ENCODE measurements at regions not wholly inside any gene's neighbourhood (a gene's known extent, or its start where the extent isn't known, plus 50 kb on each side); places are given as distances from the start of the nearest gene placed in this dataset.

DNA sequence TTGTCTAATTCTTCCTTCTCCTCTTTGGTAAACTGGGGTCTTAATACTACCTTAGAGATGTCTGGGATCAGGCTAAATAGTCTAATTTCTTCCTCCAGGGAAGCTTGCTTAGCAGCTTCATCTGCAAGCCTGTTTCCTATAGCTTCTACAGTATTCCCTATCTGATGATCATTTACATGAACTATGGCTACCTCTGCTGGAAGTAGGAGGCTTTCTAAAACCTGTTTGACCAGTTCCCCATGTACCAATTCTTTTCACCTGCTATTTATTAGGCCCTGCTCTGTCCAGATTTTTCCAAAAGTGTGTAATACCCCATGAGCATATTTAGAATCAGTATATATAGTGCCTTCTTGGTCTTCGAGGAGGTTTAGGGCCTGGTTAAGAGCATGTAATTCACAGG, 619.8 kb downstream of the HINT1 start:
- ChIA-PET CTCF (no interaction called here), POLR2A (no interaction called here)
- H3K27ac Mint-ChIP-seq = no peak overlapping the region
- H3K4me3 Mint-ChIP-seq = no peak overlapping the region
- intact Hi-C loops (cut with micrococcal nuclease) = no loop called here
- H3K4me1 Mint-ChIP-seq (ENCODE audit: low read depth) = peaks cover 4% of the 10 kb centered on the region
- H3K9me3 Mint-ChIP-seq = peaks cover 14% of the 10 kb centered on the region
- no peak for ATAC-seq
- DNase-seq = no peak
- no peaks in the 10 kb centered on the region for H3K27me3 Mint-ChIP-seq
- TF ChIP-seq, protein P1, sequence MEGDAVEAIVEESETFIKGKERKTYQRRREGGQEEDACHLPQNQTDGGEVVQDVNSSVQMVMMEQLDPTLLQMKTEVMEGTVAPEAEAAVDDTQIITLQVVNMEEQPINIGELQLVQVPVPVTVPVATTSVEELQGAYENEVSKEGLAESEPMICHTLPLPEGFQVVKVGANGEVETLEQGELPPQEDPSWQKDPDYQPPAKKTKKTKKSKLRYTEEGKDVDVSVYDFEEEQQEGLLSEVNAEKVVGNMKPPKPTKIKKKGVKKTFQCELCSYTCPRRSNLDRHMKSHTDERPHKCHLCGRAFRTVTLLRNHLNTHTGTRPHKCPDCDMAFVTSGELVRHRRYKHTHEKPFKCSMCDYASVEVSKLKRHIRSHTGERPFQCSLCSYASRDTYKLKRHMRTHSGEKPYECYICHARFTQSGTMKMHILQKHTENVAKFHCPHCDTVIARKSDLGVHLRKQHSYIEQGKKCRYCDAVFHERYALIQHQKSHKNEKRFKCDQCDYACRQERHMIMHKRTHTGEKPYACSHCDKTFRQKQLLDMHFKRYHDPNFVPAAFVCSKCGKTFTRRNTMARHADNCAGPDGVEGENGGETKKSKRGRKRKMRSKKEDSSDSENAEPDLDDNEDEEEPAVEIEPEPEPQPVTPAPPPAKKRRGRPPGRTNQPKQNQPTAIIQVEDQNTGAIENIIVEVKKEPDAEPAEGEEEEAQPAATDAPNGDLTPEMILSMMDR (IDR thresholded peaks at IDR 0.05) = no peak
- H3K36me3 Mint-ChIP-seq (ENCODE audit: low read depth) = no peaks in the 10 kb centered on the region

DNA sequence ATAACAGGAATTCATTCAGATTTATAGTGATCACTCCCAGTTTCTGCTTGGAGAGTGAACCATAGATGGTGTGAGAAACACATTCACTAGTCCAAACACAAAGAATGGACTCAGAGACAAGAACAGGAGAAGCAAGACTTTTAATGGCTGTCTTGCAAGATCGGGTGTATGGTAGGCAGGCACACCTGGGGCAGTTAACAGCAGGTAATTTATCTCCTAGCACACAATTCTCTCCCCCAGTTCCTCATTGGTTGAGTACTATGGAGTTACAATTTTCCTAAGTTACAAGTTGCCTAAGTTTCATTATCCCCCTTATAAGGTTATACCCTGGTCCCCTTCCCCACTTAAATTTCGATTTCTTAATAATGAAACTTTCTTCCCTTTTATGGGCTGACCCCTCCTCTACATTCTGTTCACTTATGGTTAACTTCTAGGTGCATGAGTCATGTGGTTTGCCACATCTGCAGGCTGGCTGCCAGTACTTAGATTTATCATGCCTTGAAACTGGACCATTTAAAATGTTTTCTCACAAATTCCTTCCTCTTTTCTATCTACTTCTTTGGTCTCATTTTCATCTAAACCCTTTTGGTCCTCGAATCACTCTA, 623.3 kb downstream of the HINT1 start:
- peak; percentile 7 for DNase-seq
- CTCF ChIA-PET = no interaction called here
- H3K27ac Mint-ChIP-seq = no peak overlapping the region

DNA sequence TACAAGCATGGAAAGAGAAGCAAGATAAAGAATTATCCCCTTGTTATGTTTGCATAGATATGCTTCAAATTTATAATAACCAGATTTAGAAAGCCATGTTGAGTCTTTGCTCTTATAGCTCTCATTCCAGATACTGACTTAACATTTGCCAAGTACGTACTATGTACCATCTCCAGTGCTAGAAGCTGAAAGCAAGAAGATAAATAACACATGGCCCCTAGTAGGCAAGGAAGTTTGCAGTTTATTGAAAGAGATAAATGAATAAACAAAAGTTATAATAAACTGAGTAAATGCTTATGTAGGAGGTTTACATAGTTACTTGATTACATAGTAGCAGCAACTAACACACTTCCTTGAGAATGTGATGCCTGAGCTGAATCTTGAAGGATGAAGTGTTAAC, 628.4 kb downstream of the HINT1 start:
- no peak for DNase-seq
- Mint-ChIP-seq H3K27ac (no peak overlapping the region), H3K4me1 (ENCODE audit: low read depth) (no peaks in the 10 kb centered on the region), H3K9me3 (no peaks in the 10 kb centered on the region), H3K36me3 (ENCODE audit: low read depth) (no peaks in the 10 kb centered on the region), H3K27me3 (peaks cover 2% of the 10 kb centered on the region), H3K4me3 (no peak overlapping the region)
- intact Hi-C loops (cut with micrococcal nuclease) = no loop called here
- ChIA-PET POLR2A (no interaction called here), CTCF (no interaction called here)
- no peak for ATAC-seq
- TF ChIP-seq, protein P1 (IDR thresholded peaks at IDR 0.05) = no peak

More for the DNA sequence above, 623.3 kb downstream of the HINT1 start:
- H3K9me3 Mint-ChIP-seq = peaks cover 14% of the 10 kb centered on the region
- TF ChIP-seq, protein P1 (IDR thresholded peaks at IDR 0.05) = no peak
- ATAC-seq = no peak
- H3K27me3 Mint-ChIP-seq = no peaks in the 10 kb centered on the region
- H3K36me3 Mint-ChIP-seq (ENCODE audit: low read depth) = no peaks in the 10 kb centered on the region
- H3K4me3 Mint-ChIP-seq = no peak overlapping the region
- POLR2A ChIA-PET = no interaction called here
- intact Hi-C loops (cut with micrococcal nuclease) = no loop called here
- H3K4me1 Mint-ChIP-seq (ENCODE audit: low read depth) = peaks cover 4% of the 10 kb centered on the region

DNA sequence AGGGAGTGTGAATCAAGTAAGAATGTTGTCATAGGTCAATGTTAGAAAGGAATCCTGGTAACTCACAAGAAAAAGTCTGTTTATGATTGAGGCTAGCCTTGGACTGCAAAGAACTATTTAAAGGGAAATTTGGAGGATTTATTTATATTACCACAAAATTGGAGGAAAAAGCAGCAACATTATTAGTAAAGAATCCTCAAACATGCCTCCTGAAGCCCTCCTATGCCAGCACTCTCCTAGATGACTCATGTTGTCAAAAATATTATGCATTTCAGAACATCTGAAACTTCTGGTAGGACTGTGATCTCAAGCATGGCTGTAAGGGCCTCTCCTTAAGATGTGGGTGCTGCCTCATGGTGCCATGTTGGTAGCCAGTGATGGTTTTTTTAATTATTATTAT, 628.5 kb downstream of the CHSY3 start:
- no peaks in the 10 kb centered on the region for H3K36me3 Mint-ChIP-seq (ENCODE audit: low read depth)
- H3K4me1 Mint-ChIP-seq (ENCODE audit: low read depth) = no peaks in the 10 kb centered on the region
- H3K4me3 Mint-ChIP-seq = no peak overlapping the region
- no peaks in the 10 kb centered on the region for H3K9me3 Mint-ChIP-seq
- peaks cover 2% of the 10 kb centered on the region for H3K27me3 Mint-ChIP-seq
- no peak overlapping the region for H3K27ac Mint-ChIP-seq
- intact Hi-C loops (cut with micrococcal nuclease) = no loop called here
- TF ChIP-seq, protein P1 (IDR thresholded peaks at IDR 0.05) = no peak
- POLR2A ChIA-PET = no interaction called here
- ATAC-seq = no peak
- CTCF ChIA-PET = no interaction called here
- DNase-seq = no peak

DNA sequence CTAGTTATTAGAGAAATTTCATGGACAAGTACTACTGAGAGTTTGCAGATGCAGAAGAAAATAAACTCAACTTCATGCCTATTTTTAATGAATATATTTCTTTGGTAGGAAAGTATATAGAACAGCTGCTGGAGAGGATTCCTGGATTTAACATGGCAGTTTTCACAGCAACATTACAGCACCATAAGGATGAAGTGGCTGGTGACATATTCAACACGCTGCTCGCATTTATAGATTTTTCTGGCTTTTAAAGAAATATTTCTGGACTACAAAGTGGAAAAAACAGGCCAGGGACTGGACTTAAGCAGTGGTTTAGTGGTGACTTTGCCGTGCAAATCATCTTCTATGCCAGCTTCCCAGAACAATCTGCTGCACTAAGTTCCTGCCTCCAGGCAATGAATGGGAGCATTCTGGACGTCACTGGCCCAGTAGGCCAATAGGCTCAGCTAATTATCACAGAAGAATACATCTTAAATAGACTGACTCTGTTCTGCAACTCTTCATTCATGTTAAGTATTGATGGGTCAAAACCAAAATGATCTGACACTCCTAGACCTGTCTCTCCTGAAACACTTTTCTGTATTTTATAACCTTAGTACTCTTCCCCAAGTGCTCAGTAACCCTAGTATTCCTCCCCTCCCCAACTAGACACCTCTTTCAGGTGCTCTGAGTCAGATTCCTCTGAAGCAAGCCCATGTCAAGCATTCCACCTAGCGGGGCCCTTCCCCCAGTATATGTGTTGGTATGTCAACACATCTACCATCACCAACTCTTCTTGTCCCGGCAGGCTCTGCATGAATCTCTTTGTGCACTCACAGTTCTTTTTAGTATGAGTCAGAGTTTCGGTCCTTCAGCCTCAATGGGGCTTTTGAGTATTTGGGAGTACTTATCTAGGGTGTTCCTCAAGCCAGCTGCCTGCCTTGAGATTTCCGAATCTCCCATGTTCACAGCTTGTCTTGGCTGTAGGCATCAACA, 625.5 kb downstream of the CHSY3 start:
- no peak overlapping the region for H3K27ac Mint-ChIP-seq
- DNase-seq = no peak
- peaks cover 2% of the 10 kb centered on the region for H3K9me3 Mint-ChIP-seq
- TF ChIP-seq, protein P1 (IDR thresholded peaks at IDR 0.05) = no peak
- POLR2A ChIA-PET = no interaction called here
- no peaks in the 10 kb centered on the region for H3K36me3 Mint-ChIP-seq (ENCODE audit: low read depth)
- no peaks in the 10 kb centered on the region for H3K27me3 Mint-ChIP-seq
- intact Hi-C loops (cut with micrococcal nuclease) = no loop called here
- CTCF ChIA-PET = no interaction called here
- H3K4me1 Mint-ChIP-seq (ENCODE audit: low read depth) = no peaks in the 10 kb centered on the region
- ATAC-seq = no peak
- no peak overlapping the region for H3K4me3 Mint-ChIP-seq

Data from activated CD8-positive, alpha-beta T cell treated with anti-CD3 and anti-CD28 coated beads for 36 hours (primary cell).